ENCODE measurements at regions not wholly inside any gene's neighbourhood (a gene's known extent, or its start where the extent isn't known, plus 50 kb on each side); places are given as distances from the start of the nearest gene placed in this dataset.

GRCh38 chr13:40221131-40221459 is 445.3 kb downstream of the FOXO1 start:
- Histone ChIP-seq H3K9me3 (replicated peaks; ENCODE audit: control insufficient read depth, insufficient read depth, low read length) (no peaks in the 10 kb centered on the region; the same call in 2 of the 3 replicates), H3K4me3 (no peak overlapping the region), H3K27me3 (replicated peaks in 1 of 2; ENCODE audit: control insufficient read depth in 2 of 2, insufficient read depth in 2 of 2, low read length in 1 of 2) (no peaks in the 10 kb centered on the region), H3K9ac (ENCODE audit: control insufficient read depth, insufficient read depth, low read length) (no peak overlapping the region), H2AFZ (ENCODE audit: control insufficient read depth, low read depth, low read length) (no peak overlapping the region), H3K4me2 (ENCODE audit: control insufficient read depth, insufficient read depth) (no peak overlapping the region), H3K27ac (ENCODE audit: control insufficient read depth, insufficient read depth) (no peak overlapping the region), H3K36me3 (ENCODE audit: control insufficient read depth in 2 of 2, insufficient read depth in 2 of 2, low read length in 1 of 2) (no peaks in the 10 kb centered on the region), H3K79me2 (ENCODE audit: control insufficient read depth, insufficient read depth, low read length) (no peaks in the 10 kb centered on the region), H3K4me1 (ENCODE audit: control insufficient read depth, insufficient read depth, low read length) (no peaks in the 10 kb centered on the region), H4K20me1 (ENCODE audit: control insufficient read depth, insufficient read depth) (no peaks in the 10 kb centered on the region)
- ATAC-seq = no peak
- FAIRE-seq = no peak
- WGBS (ENCODE audit: insufficient coverage, insufficient replicate concordance, low lambda C conversion rate, missing lambda C conversion rate) = 100% methylated on average over 1 of the region's 1 CpG
- TF ChIP-seq POLR2AphosphoS5 (IDR thresholded peaks at IDR 0.05; ENCODE audit: low read length) (no peak), SREBF2 (IDR thresholded peaks at IDR 0.05; ENCODE audit: low read length) (no peak), FOXM1 (IDR thresholded peaks at IDR 0.05; ENCODE audit: low read depth, low read length) (no peak), ZBTB40 (IDR thresholded peaks at IDR 0.05; ENCODE audit: borderline replicate concordance) (no peak)
- in situ Hi-C loops (cut with MboI) = no loop called here
- BruUV-seq (replicated peaks) = no TSS peak
- DNase-seq (ENCODE audit: low read depth, low spot score) = no peak
- intact Hi-C loops (cut with micrococcal nuclease; ENCODE audit: unreplicated experiment) = no loop called here
- ChIA-PET SMC1A (ENCODE audit: uncharacterized antibody, unreplicated experiment) (interaction anchor here (1.0 kb wide), 1 partner anchor 11 kb away, joined by 3 read pairs; no protein-coding TSS in a partner anchor), POLR2A (no interaction called here), CTCF (no interaction called here), RAD21 (ENCODE audit: unreplicated experiment) (no interaction called here)
